ENCODE measurements at regions not wholly inside any gene's neighbourhood (a gene's known extent, or its start where the extent isn't known, plus 50 kb on each side); places are given as distances from the start of the nearest gene placed in this dataset.

- TF ChIP-seq EZH2phosphoT487 (IDR thresholded peaks at IDR 0.05; ENCODE audit: borderline replicate concordance, low read depth) (no peak), SMC3 (IDR thresholded peaks at IDR 0.05; ENCODE audit: low read depth, low read length) (no peak), RXRA (IDR thresholded peaks at IDR 0.05; ENCODE audit: borderline replicate concordance, low read depth) (no peak), POLR2AphosphoS5 (IDR thresholded peaks at IDR 0.05; ENCODE audit: low read depth, low read length) (no peak), JUND (IDR thresholded peaks at IDR 0.05) (no peak)
These were observed 120.3 kb upstream of the SERTM1 start for GRCh38 chr13:36553491-36553890.

All from SK-N-SH (cell line).